ENCODE measurements at regions not wholly inside any gene's neighbourhood (a gene's known extent, or its start where the extent isn't known, plus 50 kb on each side); places are given as distances from the start of the nearest gene placed in this dataset.

GRCh38 chr5:162573758-162574157 is 506.2 kb downstream of the GABRG2 start:
- TF ChIP-seq, protein P1, sequence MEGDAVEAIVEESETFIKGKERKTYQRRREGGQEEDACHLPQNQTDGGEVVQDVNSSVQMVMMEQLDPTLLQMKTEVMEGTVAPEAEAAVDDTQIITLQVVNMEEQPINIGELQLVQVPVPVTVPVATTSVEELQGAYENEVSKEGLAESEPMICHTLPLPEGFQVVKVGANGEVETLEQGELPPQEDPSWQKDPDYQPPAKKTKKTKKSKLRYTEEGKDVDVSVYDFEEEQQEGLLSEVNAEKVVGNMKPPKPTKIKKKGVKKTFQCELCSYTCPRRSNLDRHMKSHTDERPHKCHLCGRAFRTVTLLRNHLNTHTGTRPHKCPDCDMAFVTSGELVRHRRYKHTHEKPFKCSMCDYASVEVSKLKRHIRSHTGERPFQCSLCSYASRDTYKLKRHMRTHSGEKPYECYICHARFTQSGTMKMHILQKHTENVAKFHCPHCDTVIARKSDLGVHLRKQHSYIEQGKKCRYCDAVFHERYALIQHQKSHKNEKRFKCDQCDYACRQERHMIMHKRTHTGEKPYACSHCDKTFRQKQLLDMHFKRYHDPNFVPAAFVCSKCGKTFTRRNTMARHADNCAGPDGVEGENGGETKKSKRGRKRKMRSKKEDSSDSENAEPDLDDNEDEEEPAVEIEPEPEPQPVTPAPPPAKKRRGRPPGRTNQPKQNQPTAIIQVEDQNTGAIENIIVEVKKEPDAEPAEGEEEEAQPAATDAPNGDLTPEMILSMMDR (IDR thresholded peaks at IDR 0.05): no peak
- Mint-ChIP-seq H3K27ac (no peak overlapping the region), H3K9me3 (peaks cover 0 to 6% of the 10 kb centered on the region in 2 donors), H3K36me3 (no peaks in the 10 kb centered on the region), H3K4me1 (no peaks in the 10 kb centered on the region), H3K27me3 (ENCODE audit: low read depth in 2 of 2) (no peaks in the 10 kb centered on the region), H3K4me3 (no peak overlapping the region)
- H3K9me3 ChIP-seq (ENCODE audit: control insufficient read depth, insufficient read depth, low read length): no peaks in the 10 kb centered on the region
- no peak for ATAC-seq
- H3K27ac ChIP-seq (ENCODE audit: low read length): no peak overlapping the region
- H3K27me3 ChIP-seq (ENCODE audit: control insufficient read depth, insufficient read depth, low read length): no peaks in the 10 kb centered on the region
- no peak overlapping the region for H3K4me3 ChIP-seq (ENCODE audit: low read length)
- DNase-seq: no peak
- intact Hi-C loops (cut with micrococcal nuclease): no loop called here
- H3K36me3 ChIP-seq (ENCODE audit: control insufficient read depth, insufficient read depth, low read length): no peaks in the 10 kb centered on the region
- WGBS (ENCODE audit: insufficient coverage): no CpG with 5 or more reads among the region's 2 CpGs
- no peaks in the 10 kb centered on the region for H3K4me1 ChIP-seq (ENCODE audit: control insufficient read depth, insufficient read depth, low read length)

DNA sequence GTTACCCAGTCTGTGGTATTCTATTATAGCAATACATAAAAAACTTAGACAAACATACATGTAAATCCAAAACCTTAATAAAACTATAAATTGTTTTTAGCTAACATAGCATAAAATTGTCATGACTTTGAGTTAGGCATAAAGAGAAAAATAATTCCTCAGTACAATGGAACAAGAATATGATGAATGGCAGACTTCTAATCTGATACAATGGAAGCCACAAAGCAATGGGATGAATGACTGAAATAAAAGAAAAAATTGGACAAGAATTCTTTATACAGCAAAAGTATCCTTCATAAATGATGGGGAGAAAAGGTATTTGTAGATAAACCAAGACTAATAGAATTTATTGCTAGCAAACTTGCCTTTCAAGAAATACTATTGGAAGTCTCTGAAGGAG is 524.2 kb downstream of the GABRG2 start:
- Histone ChIP-seq H3K4me1 (ENCODE audit: control insufficient read depth, insufficient read depth, low read length) (no peaks in the 10 kb centered on the region), H3K27ac (ENCODE audit: low read length) (no peak overlapping the region), H3K36me3 (ENCODE audit: control insufficient read depth, insufficient read depth, low read length) (no peaks in the 10 kb centered on the region), H3K4me3 (ENCODE audit: low read length) (no peak overlapping the region), H3K27me3 (ENCODE audit: control insufficient read depth, insufficient read depth, low read length) (no peaks in the 10 kb centered on the region), H3K9me3 (ENCODE audit: control insufficient read depth, insufficient read depth, low read length) (no peaks in the 10 kb centered on the region)
- intact Hi-C loops (cut with micrococcal nuclease): no loop called here
- H3K27me3 Mint-ChIP-seq (ENCODE audit: low read depth in 2 of 2): no peaks in the 10 kb centered on the region
- H3K9me3 Mint-ChIP-seq: peaks cover 6 to 7% of the 10 kb centered on the region in 2 donors
- ATAC-seq (no peak), DNase-seq (no peak)
- H3K4me3 Mint-ChIP-seq: no peak overlapping the region
- H3K4me1 Mint-ChIP-seq: no peaks in the 10 kb centered on the region
- no peak overlapping the region for H3K27ac Mint-ChIP-seq
- TF ChIP-seq, protein P1 (IDR thresholded peaks at IDR 0.05): no peak
- no peaks in the 10 kb centered on the region for H3K36me3 Mint-ChIP-seq

GRCh38 chr5:162593881-162594280 is 526.3 kb downstream of the GABRG2 start:
- H3K27me3 Mint-ChIP-seq (ENCODE audit: low read depth in 2 of 2): no peaks in the 10 kb centered on the region
- Histone ChIP-seq H3K4me3 (ENCODE audit: low read length) (no peak overlapping the region), H3K9me3 (ENCODE audit: control insufficient read depth, insufficient read depth, low read length) (no peaks in the 10 kb centered on the region), H3K36me3 (ENCODE audit: control insufficient read depth, insufficient read depth, low read length) (no peaks in the 10 kb centered on the region), H3K27ac (ENCODE audit: low read length) (no peak overlapping the region), H3K4me1 (ENCODE audit: control insufficient read depth, insufficient read depth, low read length) (no peaks in the 10 kb centered on the region), H3K27me3 (ENCODE audit: control insufficient read depth, insufficient read depth, low read length) (no peaks in the 10 kb centered on the region)
- no peak for ATAC-seq
- no peaks in the 10 kb centered on the region for H3K36me3 Mint-ChIP-seq
- no peak overlapping the region for H3K27ac Mint-ChIP-seq
- intact Hi-C loops (cut with micrococcal nuclease): no loop called here
- no peak for DNase-seq
- TF ChIP-seq, protein P1 (IDR thresholded peaks at IDR 0.05): no peak
- no peak overlapping the region for H3K4me3 Mint-ChIP-seq
- no peaks in the 10 kb centered on the region for H3K4me1 Mint-ChIP-seq
- WGBS (ENCODE audit: insufficient coverage): 100% methylated on average over 1 of the region's 1 CpG
- peaks cover 8 to 11% of the 10 kb centered on the region in 2 donors for H3K9me3 Mint-ChIP-seq

- H3K4me1 ChIP-seq (ENCODE audit: control insufficient read depth, insufficient read depth, low read length): no peaks in the 10 kb centered on the region
- intact Hi-C loops (cut with micrococcal nuclease): no loop called here
- WGBS (ENCODE audit: insufficient coverage): 67% methylated on average over 1 of the region's 3 CpGs
- H3K27me3 ChIP-seq (ENCODE audit: control insufficient read depth, insufficient read depth, low read length): no peaks in the 10 kb centered on the region
- DNase-seq: no peak
- no peak overlapping the region for H3K27ac ChIP-seq (ENCODE audit: low read length)
- H3K4me1 Mint-ChIP-seq: no peaks in the 10 kb centered on the region
- H3K36me3 Mint-ChIP-seq: no peaks in the 10 kb centered on the region
- ATAC-seq: no peak
- H3K27me3 Mint-ChIP-seq (ENCODE audit: low read depth in 2 of 2): no peaks in the 10 kb centered on the region
- no peaks in the 10 kb centered on the region for H3K9me3 ChIP-seq (ENCODE audit: control insufficient read depth, insufficient read depth, low read length)
- TF ChIP-seq, protein P1 (IDR thresholded peaks at IDR 0.05): no peak
- no peak overlapping the region for H3K4me3 Mint-ChIP-seq
- no peak overlapping the region for H3K4me3 ChIP-seq (ENCODE audit: low read length)
- H3K36me3 ChIP-seq (ENCODE audit: control insufficient read depth, insufficient read depth, low read length): no peaks in the 10 kb centered on the region
- H3K27ac Mint-ChIP-seq: no peak overlapping the region
- H3K9me3 Mint-ChIP-seq: peaks cover 4 to 13% of the 10 kb centered on the region in 2 donors
Observed at GRCh38 chr5:162603443-162604070, 536.0 kb downstream of the GABRG2 start.

Measured in natural killer cell (primary cell).